ENCODE measurements at regions not wholly inside any gene's neighbourhood (a gene's known extent, or its start where the extent isn't known, plus 50 kb on each side); places are given as distances from the start of the nearest gene placed in this dataset.

GRCh38 chrX:38970845-38971244 is 169.6 kb downstream of the MID1IP1 start:
- no peak for TF ChIP-seq CTCF (IDR thresholded peaks at IDR 0.05; ENCODE audit: insufficient read depth, low read length, missing control alignments)
- H3K4me3 ChIP-seq (ENCODE audit: low read depth, low read length): no peak overlapping the region
- POLR2A ChIA-PET: no interaction called here
- CTCF ChIA-PET: interaction anchor here (0.7 kb wide), 1 partner anchor 203 kb away, joined by 3 read pairs; no protein-coding TSS in a partner anchor
- DNase-seq (ENCODE audit: low read depth, low spot score): no peak

- TF ChIP-seq CTCF (IDR thresholded peaks at IDR 0.05; ENCODE audit: insufficient read depth, low read length, missing control alignments): no peak
- ChIA-PET POLR2A (no interaction called here), CTCF (interaction anchor here (0.9 to 1.3 kb wide), 2 partner anchors 14 to 32 kb away, joined by 3 read pairs; no protein-coding TSS in a partner anchor)
- no peak for DNase-seq (ENCODE audit: low read depth, low spot score)
- H3K4me3 ChIP-seq (ENCODE audit: low read depth, low read length): no peak overlapping the region
These were observed 172.1 kb downstream of the MID1IP1 start for GRCh38 chrX:38973322-38973721.

DNA sequence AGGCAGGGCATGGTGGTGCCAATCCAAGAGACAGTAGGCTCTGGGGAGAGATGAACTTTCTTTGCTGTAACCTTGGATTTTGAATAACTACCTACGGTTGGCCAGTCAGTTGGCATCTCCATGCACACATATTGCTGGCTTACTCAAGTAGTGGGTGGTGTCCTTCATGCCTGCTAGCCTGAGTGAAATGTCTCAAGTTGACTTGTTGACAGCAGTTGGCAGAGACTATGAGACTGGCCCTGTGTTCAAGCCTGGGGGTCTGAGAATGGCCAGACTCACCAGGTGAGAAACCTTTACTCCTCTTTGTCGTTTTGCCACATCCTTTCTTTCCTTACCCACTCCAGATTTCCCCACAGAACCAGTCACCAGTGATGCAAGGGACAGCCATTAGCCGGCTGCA is 173.3 kb downstream of the MID1IP1 start:
- ChIA-PET POLR2A (no interaction called here), CTCF (no interaction called here)
- no peak for DNase-seq (ENCODE audit: low read depth, low spot score)
- H3K4me3 ChIP-seq (ENCODE audit: low read depth, low read length): no peak overlapping the region
- TF ChIP-seq CTCF (IDR thresholded peaks at IDR 0.05; ENCODE audit: insufficient read depth, low read length, missing control alignments): no peak

DNA sequence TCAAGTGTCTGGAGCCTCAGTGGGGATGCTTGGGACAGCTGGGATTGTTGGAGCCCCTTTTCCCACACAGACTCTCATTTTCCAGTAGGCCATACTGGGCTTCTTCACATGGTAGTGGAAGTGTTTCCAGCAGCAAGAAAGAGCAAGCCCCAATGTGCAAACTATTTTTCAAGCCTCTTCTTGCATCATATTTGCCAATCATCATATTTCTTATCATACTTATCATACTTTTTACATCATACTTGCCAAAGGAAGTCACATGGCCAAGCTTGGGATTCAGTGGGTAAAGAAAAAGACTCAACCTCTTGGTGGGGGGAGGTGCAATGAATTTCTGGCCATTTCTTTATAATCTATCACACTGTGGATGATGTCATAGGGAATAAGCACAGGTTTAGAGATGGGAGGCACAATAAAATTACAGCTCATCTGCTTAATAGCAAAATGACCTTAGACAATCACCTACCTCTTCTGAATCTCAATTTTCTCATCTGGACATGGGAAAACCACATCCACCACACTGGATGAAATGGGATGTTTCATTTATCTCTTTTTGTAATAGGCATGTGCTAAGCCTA is 174.2 kb downstream of the MID1IP1 start:
- TF ChIP-seq CTCF (IDR thresholded peaks at IDR 0.05; ENCODE audit: insufficient read depth, low read length, missing control alignments): no peak
- ChIA-PET CTCF (interaction anchor here (0.6 kb wide), 1 partner anchor 9 kb away, joined by 3 read pairs; no protein-coding TSS in a partner anchor), POLR2A (no interaction called here)
- H3K4me3 ChIP-seq (ENCODE audit: low read depth, low read length): no peak overlapping the region
- no peak for DNase-seq (ENCODE audit: low read depth, low spot score)

DNA sequence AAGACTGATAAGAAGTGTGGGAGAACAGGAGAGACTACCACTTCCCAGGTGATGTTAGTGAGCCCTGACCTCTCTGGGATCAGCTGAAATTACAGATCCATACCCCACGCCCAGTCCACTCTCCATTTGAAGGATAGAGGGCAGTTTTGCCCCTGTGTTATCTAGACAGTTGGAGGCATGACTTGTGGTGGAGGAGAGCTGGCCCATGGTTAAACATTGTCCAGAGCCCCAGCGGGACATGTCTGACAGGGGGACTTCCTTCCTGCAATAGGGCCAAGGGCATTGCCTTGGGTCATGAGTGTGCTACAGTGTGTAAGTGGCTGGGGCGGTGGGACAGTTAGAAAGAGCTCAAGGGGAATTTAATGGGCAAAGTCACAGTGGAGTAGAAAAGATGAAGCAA is 181.1 kb downstream of the MID1IP1 start:
- no peak overlapping the region for H3K4me3 ChIP-seq (ENCODE audit: low read depth, low read length)
- ChIA-PET POLR2A (no interaction called here), CTCF (interaction anchor here (1.0 kb wide), 1 partner anchor 214 kb away, joined by 3 read pairs; no protein-coding TSS in a partner anchor)
- no peak for DNase-seq (ENCODE audit: low read depth, low spot score)
- TF ChIP-seq CTCF (IDR thresholded peaks at IDR 0.05; ENCODE audit: insufficient read depth, low read length, missing control alignments): no peak

GRCh38 chrX:38982843-38983242 is 181.6 kb downstream of the MID1IP1 start:
- no peak for DNase-seq (ENCODE audit: low read depth, low spot score)
- POLR2A ChIA-PET: no interaction called here
- no peak for TF ChIP-seq CTCF (IDR thresholded peaks at IDR 0.05; ENCODE audit: insufficient read depth, low read length, missing control alignments)
- CTCF ChIA-PET: interaction anchor here (0.9 kb wide), 1 partner anchor 215 kb away, joined by 4 read pairs; no protein-coding TSS in a partner anchor
- no peak overlapping the region for H3K4me3 ChIP-seq (ENCODE audit: low read depth, low read length)
